ENCODE measurements at regions not wholly inside any gene's neighbourhood (a gene's known extent, or its start where the extent isn't known, plus 50 kb on each side); places are given as distances from the start of the nearest gene placed in this dataset.

DNA sequence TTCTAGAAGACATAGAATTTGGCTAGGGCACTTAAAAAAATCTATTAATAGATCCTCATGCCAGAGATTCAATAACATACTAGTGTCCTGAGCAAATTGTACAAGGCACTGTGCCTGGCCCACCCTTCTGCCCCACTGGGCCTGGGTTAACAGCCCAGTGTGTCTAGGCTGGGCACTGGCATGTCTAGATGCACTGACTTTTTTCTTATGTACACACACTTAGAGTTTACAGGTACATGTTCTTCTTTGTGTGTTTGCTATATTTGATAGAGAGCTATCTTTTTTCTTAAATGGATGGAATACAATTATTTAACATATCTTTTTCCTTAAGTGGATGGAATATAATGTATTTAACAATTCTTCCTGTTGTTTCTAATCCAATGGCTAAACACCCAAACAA, 241.5 kb downstream of the AUH start:
- TF ChIP-seq, protein P1, sequence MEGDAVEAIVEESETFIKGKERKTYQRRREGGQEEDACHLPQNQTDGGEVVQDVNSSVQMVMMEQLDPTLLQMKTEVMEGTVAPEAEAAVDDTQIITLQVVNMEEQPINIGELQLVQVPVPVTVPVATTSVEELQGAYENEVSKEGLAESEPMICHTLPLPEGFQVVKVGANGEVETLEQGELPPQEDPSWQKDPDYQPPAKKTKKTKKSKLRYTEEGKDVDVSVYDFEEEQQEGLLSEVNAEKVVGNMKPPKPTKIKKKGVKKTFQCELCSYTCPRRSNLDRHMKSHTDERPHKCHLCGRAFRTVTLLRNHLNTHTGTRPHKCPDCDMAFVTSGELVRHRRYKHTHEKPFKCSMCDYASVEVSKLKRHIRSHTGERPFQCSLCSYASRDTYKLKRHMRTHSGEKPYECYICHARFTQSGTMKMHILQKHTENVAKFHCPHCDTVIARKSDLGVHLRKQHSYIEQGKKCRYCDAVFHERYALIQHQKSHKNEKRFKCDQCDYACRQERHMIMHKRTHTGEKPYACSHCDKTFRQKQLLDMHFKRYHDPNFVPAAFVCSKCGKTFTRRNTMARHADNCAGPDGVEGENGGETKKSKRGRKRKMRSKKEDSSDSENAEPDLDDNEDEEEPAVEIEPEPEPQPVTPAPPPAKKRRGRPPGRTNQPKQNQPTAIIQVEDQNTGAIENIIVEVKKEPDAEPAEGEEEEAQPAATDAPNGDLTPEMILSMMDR (IDR thresholded peaks at IDR 0.05), result no peak
- no peak for TF ChIP-seq POLR2AphosphoS5 (IDR thresholded peaks at IDR 0.05; ENCODE audit: low read depth, low read length)
- TF ChIP-seq SIN3A (IDR thresholded peaks at IDR 0.05; ENCODE audit: borderline replicate concordance, insufficient read depth, low read depth, low read length), result no peak
- no peak for TF ChIP-seq TCF7L2 (IDR thresholded peaks at IDR 0.05; ENCODE audit: low read depth, low read length)
- TF ChIP-seq, protein P2, sequence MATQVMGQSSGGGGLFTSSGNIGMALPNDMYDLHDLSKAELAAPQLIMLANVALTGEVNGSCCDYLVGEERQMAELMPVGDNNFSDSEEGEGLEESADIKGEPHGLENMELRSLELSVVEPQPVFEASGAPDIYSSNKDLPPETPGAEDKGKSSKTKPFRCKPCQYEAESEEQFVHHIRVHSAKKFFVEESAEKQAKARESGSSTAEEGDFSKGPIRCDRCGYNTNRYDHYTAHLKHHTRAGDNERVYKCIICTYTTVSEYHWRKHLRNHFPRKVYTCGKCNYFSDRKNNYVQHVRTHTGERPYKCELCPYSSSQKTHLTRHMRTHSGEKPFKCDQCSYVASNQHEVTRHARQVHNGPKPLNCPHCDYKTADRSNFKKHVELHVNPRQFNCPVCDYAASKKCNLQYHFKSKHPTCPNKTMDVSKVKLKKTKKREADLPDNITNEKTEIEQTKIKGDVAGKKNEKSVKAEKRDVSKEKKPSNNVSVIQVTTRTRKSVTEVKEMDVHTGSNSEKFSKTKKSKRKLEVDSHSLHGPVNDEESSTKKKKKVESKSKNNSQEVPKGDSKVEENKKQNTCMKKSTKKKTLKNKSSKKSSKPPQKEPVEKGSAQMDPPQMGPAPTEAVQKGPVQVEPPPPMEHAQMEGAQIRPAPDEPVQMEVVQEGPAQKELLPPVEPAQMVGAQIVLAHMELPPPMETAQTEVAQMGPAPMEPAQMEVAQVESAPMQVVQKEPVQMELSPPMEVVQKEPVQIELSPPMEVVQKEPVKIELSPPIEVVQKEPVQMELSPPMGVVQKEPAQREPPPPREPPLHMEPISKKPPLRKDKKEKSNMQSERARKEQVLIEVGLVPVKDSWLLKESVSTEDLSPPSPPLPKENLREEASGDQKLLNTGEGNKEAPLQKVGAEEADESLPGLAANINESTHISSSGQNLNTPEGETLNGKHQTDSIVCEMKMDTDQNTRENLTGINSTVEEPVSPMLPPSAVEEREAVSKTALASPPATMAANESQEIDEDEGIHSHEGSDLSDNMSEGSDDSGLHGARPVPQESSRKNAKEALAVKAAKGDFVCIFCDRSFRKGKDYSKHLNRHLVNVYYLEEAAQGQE (IDR thresholded peaks at IDR 0.05; ENCODE audit: insufficient read depth in 1 of 2, low read depth in 2 of 2, low read length in 1 of 2), result no peak
